Thyroid gland (tissue), 4 donors: ENCODE measurements at regions not wholly inside any gene's neighbourhood (a gene's known extent, or its start where the extent isn't known, plus 50 kb on each side); places are given as distances from the start of the nearest gene placed in this dataset.
"Not testable (repeated sequence)": the region's sequence is repeated elsewhere in the genome, so short reads cannot be mapped to it uniquely, and the experiment has no call there.

Experiments used
- DNase-seq, 2 donors: peaks; one replicate each; pipeline ENCODE4 v3.0.0-alpha.2; 2019
- H3K27ac ChIP-seq, 3 donors: fragments of 200-600 bp; sonication (generic); 1 replicate in 2 of 3; 2 replicates in 1 of 3; pipeline ENCODE4 v1.5.1; 2016 to 2019; ENCODE audit warnings: mild to moderate bottlenecking in 1 of 3, moderate library complexity in 1 of 3
- H3K27me3 ChIP-seq: fragments of 200-600 bp; sonication (generic); one replicate; pipeline ENCODE4 v1.5.1; 2019
- H3K36me3 ChIP-seq, 2 donors: fragments of 200-600 bp; sonication (generic); one replicate each; pipeline ENCODE4 v1.5.1; 2016 to 2019
- H3K4me1 ChIP-seq, 2 donors: fragments of 200-600 bp; sonication (generic); one replicate each; pipeline ENCODE4 v1.5.1; 2017 to 2019
- H3K4me3 ChIP-seq, 3 donors: fragments of 200-600 bp; sonication (generic); replicated peaks in 1 of 3; 1 replicate in 2 of 3; 2 replicates in 1 of 3; pipeline ENCODE4 v1.5.1; 2016; ENCODE audit warnings: mild to moderate bottlenecking in 1 of 3
- H3K9me3 ChIP-seq: fragments of 200-600 bp; sonication (generic); one replicate; pipeline ENCODE4 v1.5.1; 2017
- CTCF ChIP-seq, 6 experiments: fragments of 200-600 bp in 3 of 6; fragments of 450-650 bp in 3 of 6; sonication (generic) in 3 of 6; IDR thresholded peaks; one replicate each; pipeline ENCODE4 v1.5.1; 2016 to 2019; ENCODE audit warnings: antibody characterized with exemption in 6 of 6, mild to moderate bottlenecking in 2 of 6, inconsistent platforms in 1 of 6, moderate library complexity in 1 of 6
- POLR2A ChIP-seq, 2 donors: fragments of 450-650 bp; IDR thresholded peaks; one replicate each; pipeline ENCODE4 v1.6.1; 2017; ENCODE audit warnings: antibody characterized with exemption in 2 of 2, mild to moderate bottlenecking in 2 of 2, moderate library complexity in 1 of 2
- WGBS, 2 donors: methylation state at CpG; one replicate each; pipeline ENCODE4 v1.1.5; 2017; 5-methylcytosine and 5-hydroxymethylcytosine counted together
- intact Hi-C: fragments of 100-400 bp; cut with DNase I; formaldehyde crosslinking; loops from one replicate; pipeline ENCODE4 v1.15.1; 2023

DNA sequence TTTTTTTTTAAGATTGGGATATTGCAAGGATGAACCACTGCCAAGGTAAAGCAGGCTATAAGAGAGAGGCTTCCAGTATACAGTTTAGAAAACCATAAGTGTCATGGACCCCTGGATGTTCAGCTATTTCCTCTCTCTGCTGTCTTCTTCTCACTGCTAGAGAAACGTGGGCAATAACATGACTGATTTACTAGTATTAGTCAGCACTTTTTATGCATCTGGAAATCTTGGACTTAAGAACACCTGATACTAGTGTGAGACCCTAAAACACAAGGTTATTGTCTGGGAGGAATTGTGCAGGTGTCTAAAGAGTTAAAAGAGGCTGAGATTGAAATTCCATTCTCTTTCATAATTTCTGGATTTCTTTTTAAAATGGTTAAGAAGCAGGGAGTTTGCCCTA is 460.6 kb upstream of the MCTP2 start:
- WGBS, 2 donors: 60 to 64% methylated on average over 1 of the region's 1 CpG
- no peaks in the 10 kb centered on the region for H3K4me1 ChIP-seq
- no peaks in the 10 kb centered on the region for H3K9me3 ChIP-seq
- no peak for DNase-seq
- no peaks in the 10 kb centered on the region for H3K36me3 ChIP-seq
- intact Hi-C loops: no loop called here
- H3K27ac ChIP-seq: no peak overlapping the region
- H3K27me3 ChIP-seq: no peaks in the 10 kb centered on the region
- no peak overlapping the region for H3K4me3 ChIP-seq
- TF ChIP-seq POLR2A (IDR thresholded peaks at IDR 0.05) (no peak), CTCF (IDR thresholded peaks at IDR 0.05) (no peak)

DNA sequence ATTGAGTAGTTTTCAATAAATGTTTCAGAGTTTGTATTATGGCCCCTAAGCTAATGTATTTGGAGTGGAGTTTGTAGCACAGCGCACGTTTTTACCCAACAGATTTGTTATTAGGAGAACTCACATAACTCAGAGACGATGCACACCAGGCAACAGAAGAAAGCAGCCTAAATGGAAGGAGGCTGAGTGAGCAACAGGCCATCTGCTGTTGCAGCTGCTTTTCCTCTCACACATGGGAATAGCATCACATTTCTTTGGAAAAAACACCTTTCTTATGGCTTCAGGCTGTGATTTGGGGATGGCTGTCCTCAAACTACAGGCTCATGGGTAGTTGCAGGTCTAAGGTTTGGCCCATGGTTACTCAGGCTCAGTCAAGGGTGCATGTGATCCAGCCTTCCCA is 469.3 kb upstream of the MCTP2 start:
- Histone ChIP-seq H3K36me3 (no peaks in the 10 kb centered on the region), H3K27ac (no peak overlapping the region), H3K9me3 (no peaks in the 10 kb centered on the region), H3K4me1 (no peaks in the 10 kb centered on the region), H3K4me3 (no peak overlapping the region), H3K27me3 (no peaks in the 10 kb centered on the region)
- no peak for DNase-seq
- WGBS, 2 donors: 91 to 92% methylated on average over 3 of the region's 3 CpGs
- intact Hi-C loops: no loop called here
- TF ChIP-seq POLR2A (IDR thresholded peaks at IDR 0.05) (no peak), CTCF (IDR thresholded peaks at IDR 0.05) (no peak)

- WGBS, 2 donors: 66 to 67% methylated on average over 3 of the region's 3 CpGs
- no peaks in the 10 kb centered on the region for H3K9me3 ChIP-seq
- intact Hi-C loops: no loop called here
- no peak for DNase-seq
- no peaks in the 10 kb centered on the region for H3K4me1 ChIP-seq
- TF ChIP-seq CTCF (IDR thresholded peaks at IDR 0.05): no peak
- TF ChIP-seq POLR2A (IDR thresholded peaks at IDR 0.05): no peak
- no peaks in the 10 kb centered on the region for H3K27me3 ChIP-seq
- H3K36me3 ChIP-seq: no peaks in the 10 kb centered on the region
- H3K27ac ChIP-seq: no peak overlapping the region
- no peak overlapping the region for H3K4me3 ChIP-seq
Observed at GRCh38 chr15:93759629-93760028, 471.7 kb upstream of the MCTP2 start.

DNA sequence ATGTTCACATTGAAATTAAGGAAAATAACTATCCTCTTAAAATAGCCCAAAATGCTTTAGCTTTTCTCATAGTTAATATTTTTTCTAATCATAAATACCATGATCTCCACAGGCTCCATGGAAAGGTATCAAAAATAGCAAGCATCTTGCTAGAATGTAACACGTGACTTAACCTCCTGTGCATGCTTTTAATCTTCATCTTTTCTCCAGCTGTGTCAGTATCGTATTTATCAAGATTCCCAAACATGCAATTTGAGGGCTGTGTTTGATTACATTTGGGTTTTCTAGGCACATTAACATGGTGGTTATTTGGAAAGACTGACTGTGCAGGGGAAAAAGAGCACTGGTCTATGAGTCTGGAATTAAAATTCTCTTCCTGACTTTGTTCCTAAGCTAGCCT is 472.5 kb upstream of the MCTP2 start:
- H3K27ac ChIP-seq: no peak overlapping the region
- 83 to 85% methylated on average over 2 of the region's 2 CpGs for WGBS, 2 donors

GRCh38 chr15:93748710-93749109 is 482.7 kb upstream of the MCTP2 start:
- H3K27ac ChIP-seq: no peak overlapping the region
- H3K36me3 ChIP-seq: no peaks in the 10 kb centered on the region
- no peak for TF ChIP-seq POLR2A (IDR thresholded peaks at IDR 0.05)
- TF ChIP-seq CTCF (IDR thresholded peaks at IDR 0.05): no peak
- DNase-seq: no peak
- H3K4me3 ChIP-seq: no peak overlapping the region
- intact Hi-C loops: no loop called here
- H3K27me3 ChIP-seq: no peaks in the 10 kb centered on the region
- H3K9me3 ChIP-seq: no peaks in the 10 kb centered on the region
- H3K4me1 ChIP-seq: no peaks in the 10 kb centered on the region

More for the DNA sequence above, 472.5 kb upstream of the MCTP2 start:
- Histone ChIP-seq H3K9me3 (no peaks in the 10 kb centered on the region), H3K36me3 (no peaks in the 10 kb centered on the region), H3K4me1 (no peaks in the 10 kb centered on the region), H3K4me3 (no peak overlapping the region), H3K27me3 (no peaks in the 10 kb centered on the region)
- TF ChIP-seq CTCF (IDR thresholded peaks at IDR 0.05) (no peak), POLR2A (IDR thresholded peaks at IDR 0.05) (no peak)
- intact Hi-C loops: no loop called here
- no peak for DNase-seq

GRCh38 chr15:93734976-93735375 is 496.4 kb upstream of the MCTP2 start:
- 91 to 93% methylated on average over 8 of the region's 8 CpGs for WGBS, 2 donors
- H3K4me3 ChIP-seq, H3K27me3 ChIP-seq, DNase-seq, intact Hi-C loops, H3K36me3 ChIP-seq, H3K27ac ChIP-seq, H3K9me3 ChIP-seq, H3K4me1 ChIP-seq: not testable (repeated sequence)
